ENCODE measurements at regions not wholly inside any gene's neighbourhood (a gene's known extent, or its start where the extent isn't known, plus 50 kb on each side); places are given as distances from the start of the nearest gene placed in this dataset.

DNA sequence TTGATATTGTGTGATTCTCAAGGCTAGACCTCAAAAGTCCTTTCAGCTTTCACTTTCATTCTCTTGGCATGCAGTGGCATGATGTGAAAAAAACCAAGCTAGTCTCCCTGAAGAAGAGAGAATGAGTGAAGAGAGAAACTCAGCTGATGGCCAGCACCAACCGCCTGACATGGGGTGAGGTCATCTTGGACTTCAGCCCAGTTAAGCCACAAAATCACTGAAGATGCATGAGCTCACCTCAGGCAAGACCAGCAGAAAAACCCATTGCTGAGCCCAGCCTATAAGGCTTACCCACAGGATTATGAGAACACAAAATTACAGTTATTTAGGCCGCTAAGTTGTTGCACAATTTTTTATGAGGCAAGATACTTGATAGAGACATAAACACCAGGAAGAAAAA lies 496.5 kb downstream of the TOX3 start:
- Histone ChIP-seq H3K79me2 (ENCODE audit: low read length) (no peaks in the 10 kb centered on the region), H3K36me3 (ENCODE audit: insufficient read depth, low read length) (no peaks in the 10 kb centered on the region), H3K9ac (ENCODE audit: low read length) (no peak overlapping the region), H3K4me3 (ENCODE audit: low read length) (no peak overlapping the region), H3K4me1 (ENCODE audit: low read length) (no peaks in the 10 kb centered on the region), H3K4me2 (ENCODE audit: low read depth, low read length, poor library complexity, severe bottlenecking) (no peak overlapping the region), H3K27ac (ENCODE audit: low read length) (no peak overlapping the region), H3K27me3 (ENCODE audit: low read length) (no peaks in the 10 kb centered on the region), H2AFZ (ENCODE audit: low read length) (no peak overlapping the region), H3K9me3 (ENCODE audit: low read length) (no peaks in the 10 kb centered on the region), H4K20me1 (ENCODE audit: insufficient read depth, low read depth, low read length) (no peaks in the 10 kb centered on the region), H3K9me2 (replicated peaks; ENCODE audit: insufficient read depth, low read length) (no peaks in the 10 kb centered on the region)
- no peak for DNase-seq

DNA sequence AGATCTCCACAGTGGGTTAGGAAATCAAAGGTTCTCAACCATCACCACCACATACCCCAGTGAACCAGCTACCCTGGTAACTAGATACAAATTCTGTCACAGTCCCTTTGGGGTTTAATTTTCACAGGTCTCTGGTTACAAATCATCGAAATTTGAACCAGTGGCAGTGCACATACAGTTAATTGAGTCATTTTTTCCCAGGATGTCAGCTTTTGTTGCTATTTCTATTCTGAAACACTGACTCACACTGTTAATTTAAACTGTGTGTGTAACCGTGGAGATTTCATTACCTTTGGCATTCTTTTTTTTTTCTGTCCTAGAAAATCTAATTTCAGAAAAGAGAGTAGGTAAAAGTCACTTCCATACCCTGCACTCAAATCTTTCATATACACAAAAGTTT lies 511.5 kb downstream of the TOX3 start:
- DNase-seq = no peak
- H3K4me3 ChIP-seq (ENCODE audit: low read length) = no peak overlapping the region
- no peak overlapping the region for H2AFZ ChIP-seq (ENCODE audit: low read length)
- H3K36me3 ChIP-seq (ENCODE audit: insufficient read depth, low read length) = no peaks in the 10 kb centered on the region
- H3K27me3 ChIP-seq (ENCODE audit: low read length) = no peaks in the 10 kb centered on the region
- no peaks in the 10 kb centered on the region for H3K4me1 ChIP-seq (ENCODE audit: low read length)
- no peaks in the 10 kb centered on the region for H3K79me2 ChIP-seq (ENCODE audit: low read length)
- H4K20me1 ChIP-seq (ENCODE audit: insufficient read depth, low read depth, low read length) = no peaks in the 10 kb centered on the region
- no peaks in the 10 kb centered on the region for H3K9me2 ChIP-seq (replicated peaks; ENCODE audit: insufficient read depth, low read length)
- H3K9me3 ChIP-seq (ENCODE audit: low read length) = no peaks in the 10 kb centered on the region
- H3K27ac ChIP-seq (ENCODE audit: low read length) = no peak overlapping the region
- H3K4me2 ChIP-seq (ENCODE audit: low read depth, low read length, poor library complexity, severe bottlenecking) = no peak overlapping the region
- H3K9ac ChIP-seq (ENCODE audit: low read length) = no peak overlapping the region

DNA sequence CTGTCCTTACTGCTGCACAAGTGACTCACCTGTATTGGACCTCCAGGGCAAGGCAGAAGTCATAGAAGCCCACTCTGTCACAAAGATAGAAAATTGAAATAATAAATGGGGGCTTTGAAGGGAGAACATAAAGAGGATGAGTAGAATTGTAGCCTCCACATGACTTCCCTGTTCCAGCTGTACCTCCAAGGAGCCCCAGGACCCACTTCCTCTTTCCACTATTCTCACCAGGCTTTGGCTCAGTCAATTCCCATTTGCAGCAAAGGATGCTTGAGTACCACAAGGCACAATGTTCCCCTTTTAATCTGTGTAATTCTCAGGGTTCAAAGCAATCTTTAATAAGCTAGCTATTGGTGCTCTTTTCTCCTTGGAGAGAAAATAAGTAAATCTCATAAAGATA lies 512.1 kb downstream of the TOX3 start:
- Histone ChIP-seq H3K9me3 (ENCODE audit: low read length) (no peaks in the 10 kb centered on the region), H4K20me1 (ENCODE audit: insufficient read depth, low read depth, low read length) (no peaks in the 10 kb centered on the region), H3K27me3 (ENCODE audit: low read length) (no peaks in the 10 kb centered on the region), H3K9ac (ENCODE audit: low read length) (no peak overlapping the region), H3K4me3 (ENCODE audit: low read length) (no peak overlapping the region), H3K9me2 (replicated peaks; ENCODE audit: insufficient read depth, low read length) (no peaks in the 10 kb centered on the region), H3K36me3 (ENCODE audit: insufficient read depth, low read length) (no peaks in the 10 kb centered on the region), H2AFZ (ENCODE audit: low read length) (no peak overlapping the region), H3K4me1 (ENCODE audit: low read length) (no peaks in the 10 kb centered on the region), H3K27ac (ENCODE audit: low read length) (no peak overlapping the region), H3K79me2 (ENCODE audit: low read length) (no peaks in the 10 kb centered on the region), H3K4me2 (ENCODE audit: low read depth, low read length, poor library complexity, severe bottlenecking) (no peak overlapping the region)
- no peak for DNase-seq

DNA sequence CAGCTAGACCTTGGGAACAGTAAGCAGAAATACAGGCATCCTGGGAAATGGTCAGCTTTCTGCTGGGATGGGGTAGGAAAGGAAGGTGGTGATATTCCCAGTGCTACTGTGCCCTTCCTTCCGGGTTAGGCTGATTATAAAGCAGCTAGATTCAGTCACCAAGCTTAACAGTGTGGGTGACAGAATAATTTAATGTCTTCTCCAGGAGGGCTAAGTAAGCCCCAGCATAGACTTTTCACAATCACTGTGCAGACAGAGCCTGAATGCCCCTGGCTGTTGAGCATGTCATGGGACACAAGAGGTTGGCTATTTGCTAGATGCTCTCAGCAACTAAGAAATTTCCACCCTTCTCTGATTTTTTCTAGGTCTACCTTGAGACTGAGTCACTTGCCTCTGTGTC lies 513.0 kb downstream of the TOX3 start:
- no peak for DNase-seq
- no peak overlapping the region for H3K27ac ChIP-seq (ENCODE audit: low read length)
- H3K4me2 ChIP-seq (ENCODE audit: low read depth, low read length, poor library complexity, severe bottlenecking) = no peak overlapping the region
- no peaks in the 10 kb centered on the region for H3K9me2 ChIP-seq (replicated peaks; ENCODE audit: insufficient read depth, low read length)
- no peaks in the 10 kb centered on the region for H3K79me2 ChIP-seq (ENCODE audit: low read length)
- no peaks in the 10 kb centered on the region for H3K9me3 ChIP-seq (ENCODE audit: low read length)
- no peaks in the 10 kb centered on the region for H3K4me1 ChIP-seq (ENCODE audit: low read length)
- H2AFZ ChIP-seq (ENCODE audit: low read length) = no peak overlapping the region
- no peak overlapping the region for H3K4me3 ChIP-seq (ENCODE audit: low read length)
- H4K20me1 ChIP-seq (ENCODE audit: insufficient read depth, low read depth, low read length) = no peaks in the 10 kb centered on the region
- no peaks in the 10 kb centered on the region for H3K27me3 ChIP-seq (ENCODE audit: low read length)
- no peak overlapping the region for H3K9ac ChIP-seq (ENCODE audit: low read length)
- H3K36me3 ChIP-seq (ENCODE audit: insufficient read depth, low read length) = no peaks in the 10 kb centered on the region

DNA sequence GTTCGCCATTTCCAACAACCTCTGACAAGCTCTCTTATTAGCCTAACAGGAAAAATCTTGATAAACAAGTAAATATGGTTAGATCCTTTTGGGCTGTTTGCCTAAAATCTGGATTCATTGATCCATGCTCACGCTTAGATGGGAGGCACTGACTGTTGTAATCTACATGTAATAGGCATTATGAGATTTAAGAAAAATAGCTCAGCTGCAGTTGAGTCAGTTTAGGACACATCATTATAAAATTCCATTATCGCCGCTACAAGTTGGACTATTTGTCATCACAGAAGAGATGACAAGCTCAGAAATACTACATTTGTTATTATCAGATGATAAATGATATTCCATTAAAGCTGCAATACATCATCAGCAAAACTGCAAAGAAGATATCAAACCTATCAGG lies 524.0 kb downstream of the TOX3 start:
- no peaks in the 10 kb centered on the region for H3K79me2 ChIP-seq (ENCODE audit: low read length)
- 0 out of 2 replicates have a peak, but pooled peaks cover 5% of the 10 kb centered on the region for H3K9me2 ChIP-seq (replicated peaks; ENCODE audit: insufficient read depth, low read length)
- H2AFZ ChIP-seq (ENCODE audit: low read length) = no peak overlapping the region
- H4K20me1 ChIP-seq (ENCODE audit: insufficient read depth, low read depth, low read length) = no peaks in the 10 kb centered on the region
- H3K9ac ChIP-seq (ENCODE audit: low read length) = no peak overlapping the region
- no peak overlapping the region for H3K4me2 ChIP-seq (ENCODE audit: low read depth, low read length, poor library complexity, severe bottlenecking)
- no peak overlapping the region for H3K4me3 ChIP-seq (ENCODE audit: low read length)
- H3K4me1 ChIP-seq (ENCODE audit: low read length) = no peaks in the 10 kb centered on the region
- no peak overlapping the region for H3K27ac ChIP-seq (ENCODE audit: low read length)
- H3K36me3 ChIP-seq (ENCODE audit: insufficient read depth, low read length) = no peaks in the 10 kb centered on the region
- DNase-seq = no peak
- H3K9me3 ChIP-seq (ENCODE audit: low read length) = no peaks in the 10 kb centered on the region
- H3K27me3 ChIP-seq (ENCODE audit: low read length) = no peaks in the 10 kb centered on the region

DNA sequence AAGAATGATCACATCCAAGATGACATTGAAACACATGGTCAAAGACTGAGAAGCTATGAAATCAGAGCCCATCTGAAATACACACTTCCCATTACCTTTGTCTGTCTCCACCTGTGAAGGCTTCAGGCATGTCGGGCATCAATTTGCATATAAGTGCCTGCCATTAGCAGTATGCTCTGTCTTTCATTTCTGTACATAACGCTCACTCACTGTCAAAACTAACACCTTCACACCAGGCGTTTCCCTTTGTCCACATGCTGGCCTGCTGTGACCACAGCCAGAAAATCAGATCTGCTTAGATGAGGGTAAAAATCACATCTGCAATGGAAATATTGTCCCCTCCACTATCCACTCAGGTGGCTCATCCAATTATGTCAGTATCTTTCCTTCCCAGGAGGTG lies 524.8 kb downstream of the TOX3 start:
- Histone ChIP-seq H3K36me3 (ENCODE audit: insufficient read depth, low read length) (no peaks in the 10 kb centered on the region), H4K20me1 (ENCODE audit: insufficient read depth, low read depth, low read length) (no peaks in the 10 kb centered on the region), H3K4me2 (ENCODE audit: low read depth, low read length, poor library complexity, severe bottlenecking) (no peak overlapping the region), H3K27me3 (ENCODE audit: low read length) (no peaks in the 10 kb centered on the region), H3K9ac (ENCODE audit: low read length) (no peak overlapping the region), H3K9me3 (ENCODE audit: low read length) (no peaks in the 10 kb centered on the region), H3K79me2 (ENCODE audit: low read length) (no peaks in the 10 kb centered on the region), H3K4me1 (ENCODE audit: low read length) (no peaks in the 10 kb centered on the region), H3K4me3 (ENCODE audit: low read length) (no peak overlapping the region), H3K27ac (ENCODE audit: low read length) (no peak overlapping the region), H3K9me2 (replicated peaks; ENCODE audit: insufficient read depth, low read length) (0 out of 2 replicates have a peak, but pooled peaks cover 5% of the 10 kb centered on the region), H2AFZ (ENCODE audit: low read length) (no peak overlapping the region)
- DNase-seq = no peak

DNA sequence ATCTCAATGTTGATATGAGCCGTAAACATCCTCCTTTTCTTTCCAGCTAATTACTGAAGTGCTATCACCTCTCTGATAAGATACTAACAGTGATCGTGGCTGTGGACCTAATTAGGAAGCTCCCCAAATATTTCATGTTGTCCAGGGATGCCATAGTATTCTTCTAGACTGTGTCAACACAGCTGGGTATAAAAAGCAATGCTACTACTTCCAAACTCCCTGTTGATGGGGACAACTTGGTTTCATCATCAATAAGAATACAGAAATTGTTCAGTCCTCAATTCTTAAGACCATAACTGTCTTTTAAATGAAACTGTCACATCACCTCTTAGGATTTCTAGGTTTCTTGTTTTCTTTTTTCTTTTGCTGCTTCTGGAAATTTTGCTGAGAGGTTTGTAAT lies 530.6 kb downstream of the TOX3 start:
- H4K20me1 ChIP-seq (ENCODE audit: insufficient read depth, low read depth, low read length) = no peaks in the 10 kb centered on the region
- no peak overlapping the region for H2AFZ ChIP-seq (ENCODE audit: low read length)
- H3K9me2 ChIP-seq (replicated peaks; ENCODE audit: insufficient read depth, low read length) = 0 out of 2 replicates have a peak, but pooled peaks cover 2% of the 10 kb centered on the region

DNA sequence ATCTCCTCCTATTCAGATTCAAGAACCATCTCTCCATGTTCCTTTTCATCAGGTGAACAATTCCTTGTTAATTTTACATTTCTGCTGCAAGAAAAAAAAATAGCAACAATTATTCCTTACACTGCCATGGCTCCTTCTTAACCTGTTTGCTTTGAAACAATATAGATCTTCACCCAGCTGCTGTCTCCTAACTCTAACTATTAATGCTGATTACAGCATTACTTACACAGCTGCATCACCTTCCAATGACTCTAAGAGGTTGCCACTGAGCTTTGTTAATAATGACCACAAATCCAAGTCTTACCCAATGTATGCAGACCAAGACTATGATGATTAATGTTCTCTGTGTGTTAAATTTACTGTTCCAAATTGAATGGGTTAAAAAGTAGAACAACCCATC lies 541.4 kb downstream of the TOX3 start:
- H4K20me1 ChIP-seq (ENCODE audit: insufficient read depth, low read depth, low read length) = no peaks in the 10 kb centered on the region
- no peaks in the 10 kb centered on the region for H3K27me3 ChIP-seq (ENCODE audit: low read length)
- no peaks in the 10 kb centered on the region for H3K79me2 ChIP-seq (ENCODE audit: low read length)
- H3K9me3 ChIP-seq (ENCODE audit: low read length) = no peaks in the 10 kb centered on the region
- no peaks in the 10 kb centered on the region for H3K36me3 ChIP-seq (ENCODE audit: insufficient read depth, low read length)
- H3K27ac ChIP-seq (ENCODE audit: low read length) = no peak overlapping the region
- no peak overlapping the region for H2AFZ ChIP-seq (ENCODE audit: low read length)
- no peak for DNase-seq
- H3K9ac ChIP-seq (ENCODE audit: low read length) = no peak overlapping the region
- H3K9me2 ChIP-seq (replicated peaks; ENCODE audit: insufficient read depth, low read length) = no peaks in the 10 kb centered on the region
- H3K4me3 ChIP-seq (ENCODE audit: low read length) = no peak overlapping the region
- no peaks in the 10 kb centered on the region for H3K4me1 ChIP-seq (ENCODE audit: low read length)
- H3K4me2 ChIP-seq (ENCODE audit: low read depth, low read length, poor library complexity, severe bottlenecking) = no peak overlapping the region

More for the DNA sequence above, 530.6 kb downstream of the TOX3 start:
- Histone ChIP-seq H3K9me3 (ENCODE audit: low read length) (peaks cover 8% of the 10 kb centered on the region; the same call in 1 of the 2 replicates), H3K4me1 (ENCODE audit: low read length) (no peaks in the 10 kb centered on the region), H3K27ac (ENCODE audit: low read length) (no peak overlapping the region), H3K4me2 (ENCODE audit: low read depth, low read length, poor library complexity, severe bottlenecking) (no peak overlapping the region), H3K79me2 (ENCODE audit: low read length) (no peaks in the 10 kb centered on the region), H3K9ac (ENCODE audit: low read length) (no peak overlapping the region), H3K27me3 (ENCODE audit: low read length) (no peaks in the 10 kb centered on the region), H3K36me3 (ENCODE audit: insufficient read depth, low read length) (no peaks in the 10 kb centered on the region), H3K4me3 (ENCODE audit: low read length) (no peak overlapping the region)
- no peak for DNase-seq

DNA sequence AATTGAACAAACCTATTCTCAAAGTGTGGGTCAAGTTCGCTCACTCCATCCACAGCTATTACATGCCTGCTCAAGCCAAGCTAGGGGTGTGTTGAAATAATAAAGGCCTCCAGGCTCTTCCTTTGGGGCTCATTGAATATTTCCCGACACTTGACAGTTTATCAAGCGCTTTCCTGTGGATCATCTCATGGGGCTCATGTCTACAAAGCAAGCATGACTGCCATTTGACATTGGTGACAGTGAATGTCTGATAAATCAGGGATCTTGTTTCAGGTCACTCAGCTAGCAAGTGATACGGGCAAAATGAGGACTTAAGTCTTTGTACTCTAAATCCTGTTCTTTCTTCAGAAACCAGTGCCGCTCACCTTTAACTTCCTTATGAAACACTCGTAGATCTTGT lies 542.6 kb downstream of the TOX3 start:
- Histone ChIP-seq H4K20me1 (ENCODE audit: insufficient read depth, low read depth, low read length) (no peaks in the 10 kb centered on the region), H3K27me3 (ENCODE audit: low read length) (no peaks in the 10 kb centered on the region), H3K9ac (ENCODE audit: low read length) (no peak overlapping the region), H3K4me1 (ENCODE audit: low read length) (no peaks in the 10 kb centered on the region), H3K79me2 (ENCODE audit: low read length) (no peaks in the 10 kb centered on the region), H3K4me2 (ENCODE audit: low read depth, low read length, poor library complexity, severe bottlenecking) (no peak overlapping the region), H3K4me3 (ENCODE audit: low read length) (no peak overlapping the region), H3K27ac (ENCODE audit: low read length) (no peak overlapping the region), H2AFZ (ENCODE audit: low read length) (no peak overlapping the region), H3K36me3 (ENCODE audit: insufficient read depth, low read length) (no peaks in the 10 kb centered on the region), H3K9me3 (ENCODE audit: low read length) (no peaks in the 10 kb centered on the region), H3K9me2 (replicated peaks; ENCODE audit: insufficient read depth, low read length) (no peaks in the 10 kb centered on the region)
- DNase-seq = no peak

Data from Karpas-422 (cell line).